ENCODE measurements at regions not wholly inside any gene's neighbourhood (a gene's known extent, or its start where the extent isn't known, plus 50 kb on each side); places are given as distances from the start of the nearest gene placed in this dataset.
"Not testable (repeated sequence)": the region's sequence is repeated elsewhere in the genome, so short reads cannot be mapped to it uniquely, and the experiment has no call there.

DNA sequence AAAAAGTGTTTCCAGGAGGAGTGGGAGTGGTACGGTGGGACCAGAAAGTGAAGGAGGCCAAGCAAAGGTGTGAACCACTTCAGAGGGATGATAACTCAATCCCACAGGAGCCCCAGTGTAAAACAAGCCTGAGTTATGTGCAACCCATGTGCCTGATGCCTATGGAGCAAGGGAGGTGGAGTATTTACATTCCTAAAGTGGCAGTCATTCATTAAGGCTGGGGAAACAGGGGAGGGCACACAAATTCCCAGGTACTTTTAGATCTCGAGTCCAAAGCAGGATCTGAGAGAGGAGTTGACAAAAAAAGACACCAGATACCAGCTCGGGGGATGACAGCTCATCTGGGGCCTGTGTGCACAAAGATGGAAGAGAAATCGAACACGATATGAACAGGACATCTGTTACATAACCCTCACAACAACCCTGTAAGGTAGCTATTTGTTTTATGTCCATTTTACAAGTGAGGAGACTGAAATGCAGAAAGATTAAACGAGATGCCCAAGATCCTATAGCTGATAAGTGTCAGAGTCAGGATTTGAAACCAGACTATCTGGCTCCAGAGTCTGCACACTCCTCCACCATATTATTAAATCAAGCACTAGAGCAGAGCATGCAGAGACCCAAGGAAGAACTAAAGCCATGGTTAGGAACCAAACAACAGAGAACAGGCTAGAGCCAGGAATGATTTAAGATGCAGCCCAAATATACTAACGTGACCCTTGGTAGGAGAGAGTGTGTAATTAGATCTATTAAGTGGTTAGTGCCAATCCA lies 91.9 kb upstream of the MAPK10 start:
- Mint-ChIP-seq H3K27ac (no peak overlapping the region), H3K4me1 (ENCODE audit: low read depth) (peaks cover 5% of the 10 kb centered on the region), H3K36me3 (ENCODE audit: low read depth) (no peaks in the 10 kb centered on the region)

GRCh38 chr4:86452422-86452891 lies 92.6 kb upstream of the MAPK10 start:
- no peaks in the 10 kb centered on the region for H3K9me3 Mint-ChIP-seq
- H3K36me3 Mint-ChIP-seq (ENCODE audit: low read depth): no peaks in the 10 kb centered on the region

More for the DNA sequence above, 91.9 kb upstream of the MAPK10 start:
- no peaks in the 10 kb centered on the region for H3K9me3 Mint-ChIP-seq
- no peak overlapping the region for H3K4me3 Mint-ChIP-seq
- peaks cover 15% of the 10 kb centered on the region for H3K27me3 Mint-ChIP-seq (ENCODE audit: low read depth)

DNA sequence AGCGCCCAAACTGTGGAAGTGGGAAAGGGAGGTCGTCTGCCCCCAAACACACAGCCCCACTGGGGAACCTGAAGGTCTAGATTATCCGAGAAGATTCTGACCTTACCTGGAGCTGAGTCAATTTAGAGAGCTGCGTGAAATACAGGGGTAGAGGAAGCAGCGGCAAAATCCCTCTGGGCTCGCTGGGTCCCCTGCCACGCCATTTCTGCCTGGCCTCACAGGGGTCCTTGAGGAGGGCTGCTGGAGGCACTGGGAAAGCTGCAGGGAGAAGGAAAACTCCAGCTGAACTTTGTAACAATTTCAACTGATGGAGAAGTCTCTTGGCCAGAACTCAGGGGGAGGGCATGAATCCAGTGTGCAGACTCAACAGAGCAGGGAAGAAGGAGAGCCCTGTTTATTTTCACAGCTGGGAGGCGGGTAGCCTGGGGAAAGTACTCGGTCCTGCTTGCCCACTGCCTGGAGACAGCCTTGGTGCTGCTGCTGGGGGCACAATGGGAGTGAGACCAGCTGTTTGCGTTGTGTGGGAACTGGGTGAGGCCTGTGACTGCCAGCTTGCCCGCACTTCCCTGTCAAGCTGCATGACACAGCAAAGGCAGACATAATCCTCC lies 93.2 kb upstream of the MAPK10 start:
- no peaks in the 10 kb centered on the region for H3K9me3 Mint-ChIP-seq
- no peak overlapping the region for H3K4me3 Mint-ChIP-seq
- peaks cover 15% of the 10 kb centered on the region for H3K27me3 Mint-ChIP-seq (ENCODE audit: low read depth)
- no peak overlapping the region for H3K27ac Mint-ChIP-seq
- H3K36me3 Mint-ChIP-seq (ENCODE audit: low read depth): no peaks in the 10 kb centered on the region
- H3K4me1 Mint-ChIP-seq (ENCODE audit: low read depth): peaks cover 5% of the 10 kb centered on the region

More at GRCh38 chr4:86452422-86452891, 92.6 kb upstream of the MAPK10 start:
- Mint-ChIP-seq H3K27me3 (ENCODE audit: low read depth) (peaks cover 15% of the 10 kb centered on the region), H3K4me1 (ENCODE audit: low read depth) (peaks cover 5% of the 10 kb centered on the region), H3K4me3 (no peak overlapping the region), H3K27ac (no peak overlapping the region)

DNA sequence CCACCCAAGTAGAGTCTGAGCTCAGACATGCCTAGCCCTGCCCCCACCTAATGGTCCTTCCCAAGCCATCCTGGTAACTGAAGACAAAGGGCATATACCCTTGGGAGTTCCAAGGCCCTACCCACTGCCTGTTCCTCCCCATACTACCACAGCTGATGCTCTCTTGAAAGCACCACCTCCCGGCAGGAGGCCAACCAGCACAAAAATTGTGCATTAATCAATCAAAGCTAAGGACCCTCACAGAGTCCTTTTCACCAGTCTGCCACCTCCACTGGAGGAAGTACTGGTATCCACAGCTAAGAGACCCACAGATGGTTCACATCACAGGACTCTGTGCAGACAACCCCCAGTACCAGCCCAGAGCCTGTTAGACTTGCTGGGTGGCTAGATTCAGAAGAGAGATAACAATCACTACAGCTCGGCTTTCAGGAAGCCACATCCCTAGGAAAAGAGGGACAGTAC lies 93.8 kb upstream of the MAPK10 start:
- peaks cover 15% of the 10 kb centered on the region for H3K27me3 Mint-ChIP-seq (ENCODE audit: low read depth)
- not testable (repeated sequence) for H3K4me3 Mint-ChIP-seq; H3K9me3 Mint-ChIP-seq; H3K4me1 Mint-ChIP-seq (ENCODE audit: low read depth); H3K27ac Mint-ChIP-seq; H3K36me3 Mint-ChIP-seq (ENCODE audit: low read depth)

GRCh38 chr4:86461849-86462248 lies 102.0 kb upstream of the MAPK10 start:
- no peak overlapping the region for H3K27ac Mint-ChIP-seq
- no peaks in the 10 kb centered on the region for H3K9me3 Mint-ChIP-seq
- H3K4me3 Mint-ChIP-seq: no peak overlapping the region
- no peaks in the 10 kb centered on the region for H3K36me3 Mint-ChIP-seq (ENCODE audit: low read depth)
- H3K4me1 Mint-ChIP-seq (ENCODE audit: low read depth): no peaks in the 10 kb centered on the region
- no peaks in the 10 kb centered on the region for H3K27me3 Mint-ChIP-seq (ENCODE audit: low read depth)

DNA sequence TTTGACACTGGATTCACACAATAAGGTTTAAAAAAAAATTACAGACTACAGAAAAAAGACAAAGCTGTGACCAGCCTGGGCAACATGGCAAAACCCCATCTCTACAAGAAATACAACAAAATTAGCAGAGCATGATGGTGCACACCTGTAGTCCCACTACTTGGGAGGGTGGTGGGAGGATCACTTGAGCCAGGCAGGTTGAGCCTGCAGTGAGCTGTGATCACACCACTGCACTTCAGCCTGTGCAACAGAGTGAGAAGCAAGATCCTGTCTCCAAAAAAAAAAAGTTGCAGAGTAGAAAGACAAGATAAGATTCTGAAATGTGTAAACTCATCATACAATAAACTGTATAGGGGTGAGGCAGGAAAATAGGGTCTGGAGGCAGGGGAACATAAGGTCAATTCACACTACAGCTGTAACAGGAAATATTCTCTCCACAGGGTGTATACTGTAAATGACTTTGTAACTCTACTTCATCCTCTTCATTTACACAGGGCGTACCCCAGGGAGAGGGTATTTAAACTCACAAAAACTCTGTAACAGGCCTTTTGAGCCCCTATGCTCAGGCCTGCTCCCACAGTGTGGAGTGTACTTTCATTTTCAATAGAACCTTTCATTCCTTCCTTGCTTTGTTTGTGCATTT lies 112.6 kb upstream of the MAPK10 start:
- Mint-ChIP-seq H3K9me3 (no peaks in the 10 kb centered on the region), H3K4me1 (ENCODE audit: low read depth) (peaks cover 2% of the 10 kb centered on the region), H3K27ac (no peak overlapping the region), H3K27me3 (ENCODE audit: low read depth) (peaks cover 9% of the 10 kb centered on the region), H3K4me3 (no peak overlapping the region), H3K36me3 (ENCODE audit: low read depth) (no peaks in the 10 kb centered on the region)

GRCh38 chr4:86478151-86478550 lies 116.0 kb upstream of the PTPN13 start:
- not testable (repeated sequence) for H3K27ac Mint-ChIP-seq; H3K4me1 Mint-ChIP-seq (ENCODE audit: low read depth); H3K36me3 Mint-ChIP-seq (ENCODE audit: low read depth); H3K27me3 Mint-ChIP-seq (ENCODE audit: low read depth); H3K9me3 Mint-ChIP-seq; H3K4me3 Mint-ChIP-seq

- Mint-ChIP-seq H3K27ac (no peak overlapping the region), H3K36me3 (ENCODE audit: low read depth) (no peaks in the 10 kb centered on the region), H3K4me1 (ENCODE audit: low read depth) (peaks cover 4% of the 10 kb centered on the region), H3K9me3 (no peaks in the 10 kb centered on the region), H3K4me3 (no peak overlapping the region), H3K27me3 (ENCODE audit: low read depth) (peaks cover 14% of the 10 kb centered on the region)
These were observed 112.7 kb upstream of the PTPN13 start for GRCh38 chr4:86481440-86481839.

GRCh38 chr4:86482306-86483172 lies 111.6 kb upstream of the PTPN13 start:
- Mint-ChIP-seq H3K4me1 (ENCODE audit: low read depth) (peaks cover 4% of the 10 kb centered on the region), H3K27me3 (ENCODE audit: low read depth) (peaks cover 14% of the 10 kb centered on the region), H3K4me3 (no peak overlapping the region), H3K27ac (no peak overlapping the region), H3K9me3 (no peaks in the 10 kb centered on the region), H3K36me3 (ENCODE audit: low read depth) (no peaks in the 10 kb centered on the region)

GRCh38 chr4:86483173-86483490 lies 111.0 kb upstream of the PTPN13 start:
- Mint-ChIP-seq H3K9me3 (no peaks in the 10 kb centered on the region), H3K27me3 (ENCODE audit: low read depth) (peaks cover 14% of the 10 kb centered on the region), H3K27ac (no peak overlapping the region), H3K36me3 (ENCODE audit: low read depth) (no peaks in the 10 kb centered on the region), H3K4me1 (ENCODE audit: low read depth) (peaks cover 4% of the 10 kb centered on the region), H3K4me3 (no peak overlapping the region)

GRCh38 chr4:86483773-86484172 lies 110.3 kb upstream of the PTPN13 start:
- Mint-ChIP-seq H3K27me3 (ENCODE audit: low read depth) (peaks cover 14% of the 10 kb centered on the region), H3K36me3 (ENCODE audit: low read depth) (no peaks in the 10 kb centered on the region), H3K9me3 (no peaks in the 10 kb centered on the region), H3K4me1 (ENCODE audit: low read depth) (peaks cover 4% of the 10 kb centered on the region), H3K27ac (no peak overlapping the region), H3K4me3 (no peak overlapping the region)

DNA sequence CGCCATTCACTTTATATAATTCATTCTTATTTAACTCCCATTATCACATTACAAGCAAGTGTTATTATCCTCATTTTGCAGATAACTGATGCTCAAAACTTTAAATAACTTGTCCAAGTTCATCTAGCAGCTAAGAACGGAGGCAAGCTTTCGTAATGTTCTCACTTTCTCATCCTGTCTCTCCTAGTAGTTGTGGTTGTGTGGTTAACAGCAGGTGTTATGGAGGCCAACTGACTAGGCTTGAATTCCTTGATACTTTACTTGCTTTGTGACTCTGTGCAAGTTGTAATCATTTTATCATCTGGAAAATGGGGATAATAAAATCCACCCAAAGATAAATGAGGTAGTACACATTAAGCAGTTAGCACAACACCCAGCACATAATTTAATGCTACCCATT lies 109.9 kb upstream of the PTPN13 start:
- Mint-ChIP-seq H3K4me1 (ENCODE audit: low read depth) (peaks cover 4% of the 10 kb centered on the region), H3K27ac (no peak overlapping the region), H3K9me3 (no peaks in the 10 kb centered on the region), H3K4me3 (no peak overlapping the region), H3K36me3 (ENCODE audit: low read depth) (no peaks in the 10 kb centered on the region), H3K27me3 (ENCODE audit: low read depth) (peaks cover 14% of the 10 kb centered on the region)

DNA sequence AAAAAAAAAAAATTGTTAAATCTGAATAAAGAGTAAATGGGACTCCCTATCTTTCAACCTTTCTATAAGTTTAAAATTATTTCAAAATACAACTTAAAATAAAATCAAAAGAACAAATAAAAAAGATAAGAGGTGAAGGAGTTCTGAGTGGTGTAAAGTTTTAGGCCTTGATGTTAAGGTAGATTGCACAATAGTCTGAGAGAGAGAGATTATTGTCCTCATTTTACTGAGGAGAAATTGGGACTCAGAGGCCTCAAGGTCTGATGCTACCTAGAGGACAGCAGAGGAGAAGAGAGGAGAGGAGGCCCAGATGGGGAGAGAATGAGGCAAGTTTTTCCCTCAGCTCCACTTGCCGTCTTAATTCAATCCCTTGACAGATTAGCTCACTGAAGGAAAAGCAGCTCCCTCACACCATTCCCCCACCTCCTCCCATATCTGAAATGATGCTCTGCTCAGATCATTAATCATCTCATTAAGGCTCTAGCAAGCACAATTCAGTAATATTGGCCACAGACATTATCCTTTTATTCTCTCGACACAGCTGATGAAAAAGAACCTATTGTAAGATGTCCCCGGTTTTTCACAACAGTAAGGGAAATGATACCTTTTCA lies 106.3 kb upstream of the PTPN13 start:
- Mint-ChIP-seq H3K27me3 (ENCODE audit: low read depth) (peaks cover 15% of the 10 kb centered on the region), H3K27ac (no peak overlapping the region), H3K4me3 (no peak overlapping the region), H3K4me1 (ENCODE audit: low read depth) (peaks cover 4% of the 10 kb centered on the region), H3K36me3 (ENCODE audit: low read depth) (no peaks in the 10 kb centered on the region), H3K9me3 (no peaks in the 10 kb centered on the region)

DNA sequence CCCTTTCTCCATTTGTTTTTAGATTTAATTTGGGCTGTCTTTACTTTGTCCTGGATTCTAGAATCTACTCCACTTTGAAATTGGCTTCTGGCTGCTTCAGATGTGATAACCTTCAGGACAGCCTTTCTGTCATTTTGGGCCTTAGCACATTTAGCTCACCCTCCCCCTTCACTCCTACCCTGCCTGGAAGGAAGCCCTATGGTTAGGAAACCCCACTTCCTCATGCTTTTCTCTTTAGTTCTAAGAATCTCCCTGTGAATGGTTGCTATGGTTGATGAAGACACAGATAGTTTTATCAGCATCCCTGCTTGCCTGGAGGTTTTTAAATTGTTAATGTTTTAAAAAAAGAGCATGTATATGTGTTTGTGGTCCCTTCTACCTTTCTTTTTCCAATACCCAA lies 100.7 kb upstream of the PTPN13 start:
- Mint-ChIP-seq H3K36me3 (ENCODE audit: low read depth) (no peaks in the 10 kb centered on the region), H3K4me1 (ENCODE audit: low read depth) (peaks cover 14% of the 10 kb centered on the region), H3K9me3 (no peaks in the 10 kb centered on the region), H3K27me3 (ENCODE audit: low read depth) (peaks cover 6% of the 10 kb centered on the region), H3K4me3 (no peak overlapping the region), H3K27ac (no peak overlapping the region)

Data from T-helper 1 cell treated with Interleukin-12 subunit alpha and Interleukin-12 subunit beta and Interleukin-4 antibody, amounts not matched to agents 30 μg/mL and 1 μg/mL, for 36 hours (primary cell).